HepG2 (cell line): ENCODE measurements at regions not wholly inside any gene's neighbourhood (a gene's known extent, or its start where the extent isn't known, plus 50 kb on each side); places are given as distances from the start of the nearest gene placed in this dataset.

Experiments used
- ATAC-seq: fragments of 200-7000 bp; cut with Tn5 transposase; 3 replicates; pipeline ENCODE4 v1.9.1; 2020; ENCODE audit warnings: mild to moderate bottlenecking, moderate library complexity
- BruUV-seq: library from RNA; stranded (reverse); fragments of 400-500 nt; replicated peaks from 2 replicates; lab custom pipeline; 2021; lab: Mats Ljungman, UMichigan
- CTCF ChIA-PET: fragments of 300-600 bp; formaldehyde crosslinking; extraction: SDS; loops from one replicate; lab custom pipeline; 2021; ENCODE audit warnings: low total read pairs, inconsistent platforms, low intra/inter-chr PET ratio; lab: Yijun Ruan, JAX
- POLR2A ChIA-PET: fragments of 350-600 bp; sonication (Branson Sonifier 250); formaldehyde crosslinking; loops from one replicate; lab custom pipeline; 2020; ENCODE audit warnings: antibody characterized with exemption, inconsistent platforms; lab: Yijun Ruan, JAX
- DNase-seq: peaks from one replicate; pipeline ENCODE4 v3.0.0-alpha.2; 2015; ENCODE audit warnings: low spot score
- FAIRE-seq: peaks from 3 replicates; lab custom pipeline; 2011; peaks lifted over from hg19 to GRCh38; lab: Jason Lieb, UNC
- H2AFZ ChIP-seq: one replicate; pipeline ENCODE4 v1.6.1; 2011; ENCODE audit warnings: low read length, inconsistent platforms
- H3K27ac ChIP-seq: fragments of 300-600 bp; 3 replicates; pipeline ENCODE4 v1.8.0; 2011; ENCODE audit warnings: mixed run types, mild to moderate bottlenecking, mixed read lengths, low read length, inconsistent platforms; ENCODE audit not compliant: insufficient read depth; ENCODE audit errors: extremely low read length
- H3K27me3 ChIP-seq, 2 experiments: fragments of 200-600 bp in 1 of 2; 2 replicates in 1 of 2; 3 replicates in 1 of 2; pipeline versions ENCODE4 v1.6.0 to v1.8.0; 2011; ENCODE audit warnings: low read length in 2 of 2, mild to moderate bottlenecking in 2 of 2, moderate library complexity in 2 of 2, inconsistent platforms in 1 of 2; ENCODE audit not compliant: insufficient read depth in 2 of 2, control insufficient read depth in 1 of 2
- H3K36me3 ChIP-seq, 2 experiments: fragments of 200-600 bp in 1 of 2; replicated peaks in 1 of 2; 2 replicates in 1 of 2; 3 replicates in 1 of 2; pipeline versions ENCODE4 v1.5.1 to v1.8.0; 2011; ENCODE audit warnings: low read length in 2 of 2, inconsistent platforms in 1 of 2; ENCODE audit not compliant: insufficient read depth in 2 of 2, control insufficient read depth in 1 of 2
- H3K4me1 ChIP-seq: 2 replicates; pipeline ENCODE4 v1.5.1; 2012; ENCODE audit warnings: low read length, inconsistent platforms; ENCODE audit not compliant: insufficient read depth
- H3K4me2 ChIP-seq: 2 replicates; pipeline ENCODE4 v1.6.0; 2011; ENCODE audit warnings: low read depth, low read length, inconsistent platforms
- H3K4me3 ChIP-seq, 3 experiments: fragments of 200-600 bp in 1 of 3; sonication (generic), shearing (Covaris generic) in 1 of 3; replicated peaks in 1 of 3; 2 replicates each; pipeline ENCODE4 v1.5.1; 2011 to 2016; ENCODE audit warnings: low read length in 3 of 3, inconsistent platforms in 2 of 3, low read depth in 2 of 3, mild to moderate bottlenecking in 2 of 3, control low read depth in 1 of 3, mixed read lengths in 1 of 3; ENCODE audit not compliant: insufficient read depth in 1 of 3
- H3K79me2 ChIP-seq: one replicate; pipeline ENCODE4 v1.6.1; 2011; ENCODE audit warnings: low read length, inconsistent platforms; ENCODE audit not compliant: insufficient read depth
- H3K9ac ChIP-seq: 2 replicates; pipeline ENCODE4 v1.6.0; 2011; ENCODE audit warnings: mild to moderate bottlenecking, low read depth, low read length, inconsistent platforms; ENCODE audit not compliant: insufficient read depth
- H3K9me3 ChIP-seq: 2 replicates; pipeline ENCODE4 v1.5.1; 2012; ENCODE audit warnings: mild to moderate bottlenecking, low read length
- H4K20me1 ChIP-seq: 2 replicates; pipeline ENCODE4 v1.6.0; 2011; ENCODE audit warnings: inconsistent platforms, mild to moderate bottlenecking, low read length, moderate library complexity; ENCODE audit not compliant: insufficient read depth
- CREB1 ChIP-seq, 2 experiments: fragments of 450-650 bp in 1 of 2; IDR thresholded peaks; 2 replicates each; pipeline ENCODE4 v1.6.1; 2016 to 2017; ENCODE audit warnings: control low read depth in 1 of 2, mild to moderate bottlenecking in 1 of 2, missing compliant biosample characterization in 1 of 2, missing genetic modification characterization in 1 of 2
- IRF2 ChIP-seq: IDR thresholded peaks from 2 replicates; pipeline ENCODE4 v1.6.1; 2018; ENCODE audit warnings: missing genetic modification reagents, missing compliant biosample characterization
- MTA3 ChIP-seq: sonication (generic); formaldehyde crosslinking; IDR thresholded peaks from 2 replicates; pipeline ENCODE4 v1.4.0; 2020; ENCODE audit warnings: missing genetic modification reagents
- NFE2L1 ChIP-seq: sonication (generic); formaldehyde crosslinking; IDR thresholded peaks from 2 replicates; pipeline ENCODE4 v1.4.0; 2020; ENCODE audit warnings: missing genetic modification reagents, mild to moderate bottlenecking, borderline replicate concordance
- NFKB2 ChIP-seq: sonication (generic); formaldehyde crosslinking; IDR thresholded peaks from 2 replicates; pipeline ENCODE4 v1.4.0; 2020; ENCODE audit warnings: missing genetic modification reagents, borderline replicate concordance
- TFDP1 ChIP-seq: IDR thresholded peaks from 2 replicates; pipeline ENCODE4 v1.6.1; 2016; ENCODE audit warnings: missing compliant biosample characterization, missing genetic modification reagents, borderline replicate concordance
- TOE1 ChIP-seq: sonication (generic); formaldehyde crosslinking; IDR thresholded peaks from 2 replicates; pipeline ENCODE4 v1.4.0; 2020; ENCODE audit warnings: mild to moderate bottlenecking, missing genetic modification reagents
- TSC22D2 ChIP-seq: sonication (generic); formaldehyde crosslinking; IDR thresholded peaks from 2 replicates; pipeline ENCODE4 v1.5.1; 2020; ENCODE audit warnings: missing genetic modification reagents, mild to moderate bottlenecking, borderline replicate concordance
- ZBTB37 ChIP-seq: sonication (generic); formaldehyde crosslinking; IDR thresholded peaks from 2 replicates; pipeline ENCODE4 v1.4.0; 2020; ENCODE audit warnings: mild to moderate bottlenecking, missing genetic modification reagents
- ZBTB44 ChIP-seq: sonication (generic); formaldehyde crosslinking; IDR thresholded peaks from 2 replicates; pipeline ENCODE4 v1.4.0; 2020; ENCODE audit warnings: missing genetic modification reagents
- ZNF564 ChIP-seq: sonication (generic); formaldehyde crosslinking; IDR thresholded peaks from 2 replicates; pipeline ENCODE4 v1.8.1; 2023; ENCODE audit warnings: mild to moderate bottlenecking, missing genetic modification reagents
- WGBS: methylation state at CpG from one replicate; pipeline ENCODE4 v1.1.6; 2017; ENCODE audit warnings: low lambda C conversion rate; 5-methylcytosine and 5-hydroxymethylcytosine counted together
- in situ Hi-C: cut with HindIII; loops from 2 replicates; pipeline ENCODE4 v1.10.0; 2017; ENCODE audit warnings: low pct_unique_long_range_greater_than_20kb; ENCODE audit not compliant: extremely low pct_ligation_motif_present
- intact Hi-C: fragments of 100-400 bp; cut with micrococcal nuclease; formaldehyde crosslinking; loops from one replicate; pipeline ENCODE4 v1.10.0; 2022; ENCODE audit not compliant: unreplicated experiment
- TF ChIP-seq, protein P1 (sequence below): IDR thresholded peaks from 2 replicates; pipeline ENCODE4 v1.6.1; 2012; ENCODE audit warnings: inconsistent platforms

- Histone ChIP-seq H3K4me1 (no peaks in the 10 kb centered on the region), H3K79me2 (no peaks in the 10 kb centered on the region), H3K4me3 (no peak overlapping the region), H3K9me3 (no peaks in the 10 kb centered on the region), H3K4me2 (no peak overlapping the region), H2AFZ (no peak overlapping the region), H4K20me1 (no peaks in the 10 kb centered on the region), H3K27ac (no peak overlapping the region), H3K27me3 (no peaks in the 10 kb centered on the region), H3K36me3 (no peaks in the 10 kb centered on the region), H3K9ac (no peak overlapping the region)
- POLR2A ChIA-PET, result no interaction called here
- ATAC-seq (no peak), DNase-seq (no peak), FAIRE-seq (no peak)
- in situ Hi-C loops, result no loop called here
- WGBS, result 26% methylated on average over 2 of the region's 2 CpGs
- CTCF ChIA-PET, result no interaction called here
- TF ChIP-seq IRF2 (CRISPR knock-in tag) (no peak), TOE1 (CRISPR knock-in tag) (no peak), ZNF564 (CRISPR knock-in tag) (no peak), ZBTB37 (CRISPR knock-in tag) (no peak), TSC22D2 (CRISPR knock-in tag) (no peak), NFE2L1 (CRISPR knock-in tag) (no peak), NFKB2 (CRISPR knock-in tag) (no peak), TFDP1 (CRISPR knock-in tag) (no peak), CREB1 (IDR thresholded peaks at IDR 0.05) (no peak), CREB1 (CRISPR knock-in tag; IDR thresholded peaks at IDR 0.05) (no peak), ZBTB44 (no peak), MTA3 (CRISPR knock-in tag) (no peak)
- TF ChIP-seq, protein P1, sequence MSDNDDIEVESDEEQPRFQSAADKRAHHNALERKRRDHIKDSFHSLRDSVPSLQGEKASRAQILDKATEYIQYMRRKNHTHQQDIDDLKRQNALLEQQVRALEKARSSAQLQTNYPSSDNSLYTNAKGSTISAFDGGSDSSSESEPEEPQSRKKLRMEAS, result no peak
- intact Hi-C loops, result no loop called here
- no TSS peak for BruUV-seq
Measured at GRCh38 chr3:8233938-8234337, 267.7 kb upstream of the LMCD1 start.
